ENCODE measurements at regions not wholly inside any gene's neighbourhood (a gene's known extent, or its start where the extent isn't known, plus 50 kb on each side); places are given as distances from the start of the nearest gene placed in this dataset.
"Not testable (repeated sequence)": the region's sequence is repeated elsewhere in the genome, so short reads cannot be mapped to it uniquely, and the experiment has no call there.

DNA sequence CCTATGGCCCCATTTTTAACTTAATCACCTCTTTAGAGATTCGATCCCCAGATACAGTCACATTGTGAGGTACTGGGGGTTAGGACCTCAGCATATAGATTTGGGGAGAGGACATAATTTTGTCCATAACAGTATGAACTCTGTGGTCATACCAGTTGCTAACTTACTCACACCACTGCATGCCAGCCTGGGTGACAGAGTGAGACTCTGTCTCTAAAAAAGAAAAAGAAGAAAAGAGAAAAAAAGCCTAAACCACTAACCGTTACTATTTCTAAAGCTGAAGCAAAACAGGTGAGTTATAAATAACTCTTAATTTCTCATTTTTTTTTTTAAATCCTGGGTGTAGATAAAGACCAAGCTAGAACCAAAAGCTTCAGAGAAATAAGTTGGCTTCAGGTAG lies 155.1 kb upstream of the AUTS2 start:
- no peak for DNase-seq

DNA sequence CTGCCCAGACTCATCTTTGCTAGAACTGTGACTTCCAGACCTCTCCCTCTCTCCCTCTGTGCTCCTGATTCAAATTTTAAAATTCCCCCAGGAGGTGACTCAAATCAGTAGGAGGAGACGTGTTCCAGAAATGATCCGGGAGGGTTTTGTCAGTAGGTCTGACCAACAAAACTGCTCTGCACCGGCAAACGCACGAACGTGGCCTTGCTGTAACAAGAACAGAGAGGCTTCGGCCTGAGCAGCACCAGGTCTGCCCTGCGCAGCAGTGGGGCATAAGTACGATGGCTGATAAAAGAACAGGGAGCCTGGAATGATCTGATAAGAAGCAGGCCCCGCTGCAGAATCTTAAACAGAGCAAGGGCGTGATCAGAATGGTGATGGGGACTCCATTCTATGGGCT lies 152.7 kb upstream of the AUTS2 start:
- no peak for DNase-seq

DNA sequence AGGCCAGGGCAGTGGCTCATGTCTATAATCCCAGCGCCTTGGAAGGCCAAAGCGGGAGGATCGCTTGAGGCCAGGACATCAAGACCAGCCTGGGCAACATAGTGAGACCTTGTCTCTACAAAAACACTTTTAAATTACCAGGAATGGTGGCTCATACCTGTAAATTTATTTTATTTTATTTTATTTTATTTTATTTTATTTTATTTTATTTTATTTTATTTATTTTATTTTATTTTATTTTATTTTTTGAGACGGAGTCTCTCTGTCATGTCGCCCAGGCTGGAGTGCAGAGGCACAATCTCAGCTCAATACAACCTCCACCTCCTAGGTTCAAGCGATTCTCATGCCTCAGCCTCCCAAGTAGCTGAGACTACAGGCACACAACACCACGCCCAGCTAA lies 152.1 kb upstream of the AUTS2 start:
- not testable (repeated sequence) for DNase-seq

DNA sequence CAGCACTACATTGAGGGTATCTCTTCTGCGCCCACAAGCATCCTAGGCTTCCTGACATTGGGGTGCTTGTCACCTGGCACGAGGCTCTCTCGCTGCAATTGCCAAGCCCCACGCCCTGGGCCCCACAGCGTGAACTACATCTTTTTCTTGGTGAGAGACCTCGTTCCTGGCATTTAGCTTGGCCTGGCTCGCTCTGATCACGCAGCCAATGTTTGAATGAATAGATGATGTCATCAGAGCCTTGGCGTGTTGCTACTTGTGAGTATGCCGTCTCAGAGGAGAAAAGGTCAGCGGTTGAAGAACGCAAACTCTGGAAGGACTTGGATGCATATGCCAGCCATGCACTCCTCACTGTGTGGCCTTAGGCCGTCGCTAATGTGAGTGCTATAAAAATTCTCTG lies 150.2 kb upstream of the AUTS2 start:
- no peak for DNase-seq

- no peak for DNase-seq
Observed at GRCh38 chr7:69450456-69450855, 147.8 kb upstream of the AUTS2 start.

DNA sequence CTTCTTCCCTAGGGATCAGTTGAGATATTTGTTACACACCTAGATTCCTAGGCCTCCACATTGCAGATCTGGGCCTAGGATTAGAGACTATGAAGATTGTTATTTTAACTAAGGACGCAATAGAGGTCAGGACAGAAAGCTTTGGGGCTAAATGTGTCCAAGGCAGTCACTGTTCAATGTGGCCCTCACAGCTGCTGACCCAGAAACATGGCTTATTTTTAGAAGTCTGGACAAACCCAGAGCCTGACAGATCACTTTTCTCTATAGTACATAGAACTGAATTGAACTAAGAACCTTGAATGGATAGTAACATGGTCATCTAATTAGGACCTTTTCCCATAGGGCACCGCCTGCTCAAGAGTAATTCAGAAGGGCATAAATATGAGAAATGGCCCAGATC lies 146.6 kb upstream of the AUTS2 start:
- DNase-seq = no peak

DNA sequence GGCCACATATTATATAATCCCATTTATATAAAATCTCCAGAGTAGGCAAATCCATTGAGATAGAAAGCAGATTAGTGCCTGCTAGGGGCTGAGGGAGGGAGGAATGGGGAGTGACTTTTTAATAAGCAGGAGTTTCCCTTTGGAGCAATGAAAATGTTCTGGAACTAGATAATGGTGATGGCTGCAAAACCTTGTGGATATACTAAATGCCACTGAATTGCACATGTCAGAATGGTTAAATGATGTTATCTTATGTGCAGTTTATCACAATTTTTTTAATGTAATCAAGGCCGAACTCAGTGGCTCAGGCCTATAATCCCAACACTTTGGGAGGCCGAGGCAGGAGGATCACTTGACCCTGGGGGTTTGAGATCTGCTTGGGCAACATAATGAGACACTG lies 145.5 kb upstream of the AUTS2 start:
- no peak for DNase-seq

DNA sequence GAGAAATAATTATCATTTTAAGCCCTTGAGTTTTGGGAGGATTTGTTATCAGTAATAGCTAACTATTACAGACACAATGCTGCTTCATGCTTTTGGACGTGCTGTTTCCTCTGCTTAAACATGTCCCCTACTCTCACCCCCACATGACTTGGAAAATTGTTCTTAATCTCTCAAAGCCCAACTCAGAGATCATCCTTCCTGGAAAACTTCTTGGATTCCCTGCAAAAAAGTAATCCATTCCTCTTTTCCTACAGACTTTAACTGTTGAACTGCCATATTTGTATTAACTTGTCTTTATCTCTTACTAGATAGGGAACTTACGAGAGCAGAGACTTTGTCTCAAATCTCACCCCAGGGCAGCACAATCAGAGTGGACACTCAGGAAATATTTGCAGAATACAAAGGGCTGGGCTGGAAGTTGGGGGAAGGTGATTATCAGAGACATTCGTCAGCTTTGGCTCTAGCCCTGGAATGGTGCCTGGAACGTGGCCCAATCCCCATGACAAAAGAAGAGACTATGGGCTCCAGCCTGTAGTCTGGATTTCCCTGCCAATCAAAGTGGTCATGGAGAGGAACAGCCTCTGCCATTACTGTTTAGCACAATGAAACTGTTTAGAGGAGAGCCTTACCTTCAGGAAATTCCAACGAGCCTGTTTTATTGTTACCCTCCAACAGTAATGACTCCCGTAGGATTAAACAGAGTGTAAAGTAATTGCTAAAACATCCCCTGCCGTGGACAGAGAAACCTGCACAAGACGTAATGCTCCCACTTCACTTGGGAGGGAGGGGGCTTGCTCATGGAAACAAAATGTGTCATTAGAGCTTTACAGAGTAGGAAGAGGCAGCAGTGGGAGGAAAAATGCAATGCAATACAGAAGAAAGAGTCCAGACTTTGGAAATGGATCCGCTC lies 140.4 kb upstream of the AUTS2 start:
- DNase-seq = no peak

DNA sequence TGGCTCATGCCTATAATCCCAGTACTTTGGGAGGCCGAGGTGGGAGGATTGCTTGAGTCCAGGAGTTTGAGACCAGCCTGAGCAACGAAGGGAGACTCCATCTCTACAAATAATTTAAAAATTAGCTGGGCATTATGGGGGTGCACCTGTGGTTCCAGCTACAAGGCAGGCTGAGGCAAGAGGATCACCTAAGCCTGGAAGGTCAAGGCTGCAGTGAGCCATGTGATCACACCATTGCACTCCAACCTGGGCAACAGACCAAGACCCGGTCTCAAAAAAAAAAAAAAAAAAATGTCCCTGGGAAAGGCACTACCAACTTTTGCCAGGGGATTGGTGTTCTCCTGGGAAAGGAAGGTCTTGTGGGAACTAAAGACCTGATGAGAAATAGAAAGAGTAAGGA lies 134.2 kb upstream of the AUTS2 start:
- no peak for DNase-seq

- no peak for DNase-seq
Observed at GRCh38 chr7:69465262-69465661, 133.0 kb upstream of the AUTS2 start.

DNA sequence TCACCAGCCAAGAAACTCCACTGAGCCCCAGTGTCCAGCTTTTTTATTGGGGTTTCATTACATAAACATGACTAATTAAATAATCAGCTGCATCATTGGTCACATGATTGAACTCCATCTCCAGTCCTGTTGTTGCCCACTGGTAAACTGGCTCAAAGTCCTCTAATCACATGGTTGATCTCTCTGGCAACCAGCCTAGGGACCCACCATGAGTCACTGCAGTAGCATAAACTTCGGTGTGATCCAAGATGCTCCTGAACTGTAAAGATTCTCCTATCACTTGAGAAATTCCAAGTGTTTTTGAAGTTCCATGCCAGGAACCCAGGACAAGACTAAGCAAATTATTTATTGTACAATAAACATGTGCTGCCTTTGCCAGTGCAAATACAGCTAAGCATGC lies 130.4 kb upstream of the AUTS2 start:
- DNase-seq = no peak

- DNase-seq = no peak
Observed at GRCh38 chr7:69476416-69476815, 121.9 kb upstream of the AUTS2 start.

GRCh38 chr7:69482676-69483075 lies 115.6 kb upstream of the AUTS2 start:
- no peak for DNase-seq

GRCh38 chr7:69489533-69489932 lies 108.7 kb upstream of the AUTS2 start:
- DNase-seq = no peak

- DNase-seq = no peak
Observed at GRCh38 chr7:69498671-69499070, 99.6 kb upstream of the AUTS2 start.

- no peak for DNase-seq
Observed at GRCh38 chr7:69502358-69502757, 95.9 kb upstream of the AUTS2 start.

DNA sequence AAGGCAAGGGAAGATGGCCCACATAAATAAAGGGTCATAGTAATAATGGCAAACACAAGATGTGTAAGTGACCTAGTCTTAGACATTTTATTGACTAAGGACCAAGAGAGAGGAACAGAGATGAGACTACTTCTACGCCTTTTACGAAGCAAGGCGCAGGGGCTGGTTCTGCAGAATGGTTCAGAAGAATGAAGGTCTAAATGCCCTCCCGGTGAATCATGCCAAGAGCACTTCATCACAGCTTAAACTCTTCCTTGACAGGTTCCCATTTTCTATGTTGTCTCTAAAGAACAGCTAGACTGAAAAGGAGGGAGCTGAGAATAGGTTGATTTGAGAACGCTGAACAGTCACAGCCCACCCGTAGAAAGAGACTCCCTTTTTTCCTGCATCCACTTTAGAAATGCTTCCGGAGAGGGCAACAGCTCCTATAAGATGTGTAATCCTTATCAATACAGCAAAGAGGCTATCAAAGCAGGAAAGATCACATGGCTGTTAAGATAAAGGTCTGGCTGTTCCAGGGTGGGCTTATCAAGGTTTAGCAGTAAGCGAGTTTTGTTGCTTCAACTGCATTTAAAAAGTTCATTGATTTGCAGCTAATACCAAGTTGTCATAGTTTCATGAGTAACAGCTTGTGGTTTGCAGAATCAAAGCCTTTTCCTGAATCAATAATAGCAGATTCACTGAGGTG lies 93.4 kb upstream of the AUTS2 start:
- no peak for DNase-seq

- no peak for DNase-seq
Observed at GRCh38 chr7:69508736-69509135, 89.5 kb upstream of the AUTS2 start.

GRCh38 chr7:69510114-69510513 lies 88.2 kb upstream of the AUTS2 start:
- DNase-seq = no peak

GRCh38 chr7:69515495-69516212 lies 82.6 kb upstream of the AUTS2 start:
- no peak for DNase-seq

DNA sequence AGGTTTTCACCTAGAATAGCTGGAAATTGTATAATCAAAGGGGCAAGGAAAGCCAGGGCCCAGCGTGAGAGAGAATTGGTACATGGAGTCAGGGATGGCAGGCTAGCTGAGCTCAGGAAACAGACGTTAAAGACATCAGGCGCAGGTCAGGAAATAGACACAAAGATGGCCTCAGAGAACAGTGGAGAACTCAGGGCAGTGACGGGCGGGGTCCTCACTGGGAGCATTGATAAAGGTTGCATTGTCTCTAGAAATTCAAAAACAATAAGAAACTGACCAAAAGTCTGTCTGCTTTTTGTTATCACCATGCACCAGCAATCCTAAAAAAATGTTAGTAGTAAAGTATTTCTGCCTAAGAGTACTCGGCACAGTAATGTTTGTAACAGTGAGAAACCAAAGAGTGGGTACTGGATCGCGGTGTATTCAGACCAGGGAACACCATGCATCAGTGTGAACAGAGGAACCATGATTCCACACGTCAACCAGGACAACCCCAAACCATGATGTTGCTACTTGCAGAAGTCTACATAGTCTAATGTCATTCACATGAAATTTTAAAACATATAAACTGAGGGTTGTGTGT lies 81.9 kb upstream of the AUTS2 start:
- DNase-seq = no peak

GRCh38 chr7:69517985-69518704 lies 80.1 kb upstream of the AUTS2 start:
- DNase-seq = no peak

GRCh38 chr7:69518705-69519077 lies 79.6 kb upstream of the AUTS2 start:
- DNase-seq = no peak

All from CD4-positive, alpha-beta T cell treated with Interleukin-1 beta for 1 hour (primary cell).